SK-N-SH treated with all-trans-retinoic acid at 6 μM for 48 hours (cell line): ENCODE measurements at regions not wholly inside any gene's neighbourhood (a gene's known extent, or its start where the extent isn't known, plus 50 kb on each side); places are given as distances from the start of the nearest gene placed in this dataset.

Experiments
- ARNTL ChIP-seq: fragments of 450-650 bp; formaldehyde crosslinking; IDR thresholded peaks from 2 replicates; pipeline ENCODE4 v1.5.0; 2020; ENCODE audit warnings: low read depth, mild to moderate bottlenecking, moderate library complexity, borderline replicate concordance
- BACH2 ChIP-seq: fragments of 250-450 bp; sonication (Bioruptor Pico); IDR thresholded peaks from 2 replicates; pipeline ENCODE4 v1.9.0; 2021; ENCODE audit warnings: mild to moderate bottlenecking, borderline replicate concordance
- ESRRG ChIP-seq: fragments of 250-450 bp; sonication (Bioruptor Pico); IDR thresholded peaks from 2 replicates; pipeline ENCODE4 v1.6.1; 2021; ENCODE audit warnings: mild to moderate bottlenecking
- ISL1 ChIP-seq: fragments of 250-450 bp; sonication (Bioruptor Pico); IDR thresholded peaks from 2 replicates; pipeline ENCODE4 v2.1.2; 2022; ENCODE audit warnings: mild to moderate bottlenecking, moderate library complexity
- PPARA ChIP-seq: fragments of 250-450 bp; sonication (Bioruptor Pico); IDR thresholded peaks from 2 replicates; pipeline ENCODE4 v1.5.0; 2020; ENCODE audit warnings: mild to moderate bottlenecking, borderline replicate concordance
- TOX ChIP-seq: fragments of 250-450 bp; sonication (Bioruptor Pico); IDR thresholded peaks from 2 replicates; pipeline ENCODE4 v1.8.0; 2021; ENCODE audit warnings: mild to moderate bottlenecking, moderate library complexity, borderline replicate concordance
- ZNF565 ChIP-seq: fragments of 450-650 bp; formaldehyde crosslinking; conservative IDR thresholded peaks from 2 replicates; pipeline ENCODE4 v1.5.0; 2020; ENCODE audit warnings: low read depth, mild to moderate bottlenecking, moderate library complexity
- ZNF70 ChIP-seq: fragments of 450-650 bp; formaldehyde crosslinking; IDR thresholded peaks from 2 replicates; pipeline ENCODE4 v1.5.0; 2020; ENCODE audit warnings: mild to moderate bottlenecking, moderate library complexity
- TF ChIP-seq, protein P1 (sequence below): fragments of 250-450 bp; sonication (Bioruptor Pico); IDR thresholded peaks from 2 replicates; pipeline ENCODE4 v1.8.0; 2020; ENCODE audit warnings: mild to moderate bottlenecking, moderate library complexity, borderline replicate concordance

DNA sequence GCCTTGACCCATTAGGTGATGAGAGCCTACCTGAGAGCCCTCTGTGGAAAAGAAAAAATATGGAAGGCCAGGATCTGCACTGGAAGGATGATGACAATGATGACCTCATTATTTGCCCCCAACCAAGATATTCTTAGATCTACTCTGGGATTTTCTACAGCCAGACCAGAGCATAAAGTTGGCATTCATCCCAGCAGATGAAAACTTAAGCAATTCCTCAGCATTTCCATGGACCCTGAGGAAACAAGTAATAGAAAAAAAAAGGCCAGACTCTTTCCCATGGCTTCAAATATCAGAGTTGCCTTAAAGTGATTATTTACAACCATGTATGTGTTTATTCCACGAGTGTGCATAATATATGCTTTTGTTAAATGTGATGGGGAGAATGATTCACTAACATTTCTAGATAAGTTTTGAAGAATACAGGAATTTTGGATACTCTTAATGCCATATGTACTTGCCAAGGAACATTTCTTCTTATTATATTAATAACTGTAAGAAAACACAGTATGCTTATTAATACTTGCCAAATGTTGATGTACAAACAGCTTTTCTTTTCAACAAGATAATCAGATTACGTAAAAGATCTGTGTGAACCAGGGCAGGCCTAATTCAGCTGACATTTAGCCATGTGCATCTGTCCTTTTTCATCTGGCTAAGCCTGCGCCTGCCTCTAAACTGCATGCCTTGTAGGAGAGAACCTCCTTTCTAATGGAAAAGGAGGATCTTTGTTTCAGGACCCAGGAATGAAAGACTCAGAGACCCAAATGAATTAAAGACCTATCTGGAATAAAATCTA lies 94.8 kb downstream of the ARRDC3 start:
- TF ChIP-seq PPARA (CRISPR knock-in tag) = no peak
- TF ChIP-seq BACH2 (CRISPR knock-in tag) = no peak
- no peak for TF ChIP-seq ZNF565 (CRISPR knock-in tag)
- TF ChIP-seq ZNF70 (CRISPR knock-in tag) = peak; percentile 87
- no peak for TF ChIP-seq ESRRG (CRISPR knock-in tag)
- TF ChIP-seq TOX (CRISPR knock-in tag) = no peak
- TF ChIP-seq, protein P1, sequence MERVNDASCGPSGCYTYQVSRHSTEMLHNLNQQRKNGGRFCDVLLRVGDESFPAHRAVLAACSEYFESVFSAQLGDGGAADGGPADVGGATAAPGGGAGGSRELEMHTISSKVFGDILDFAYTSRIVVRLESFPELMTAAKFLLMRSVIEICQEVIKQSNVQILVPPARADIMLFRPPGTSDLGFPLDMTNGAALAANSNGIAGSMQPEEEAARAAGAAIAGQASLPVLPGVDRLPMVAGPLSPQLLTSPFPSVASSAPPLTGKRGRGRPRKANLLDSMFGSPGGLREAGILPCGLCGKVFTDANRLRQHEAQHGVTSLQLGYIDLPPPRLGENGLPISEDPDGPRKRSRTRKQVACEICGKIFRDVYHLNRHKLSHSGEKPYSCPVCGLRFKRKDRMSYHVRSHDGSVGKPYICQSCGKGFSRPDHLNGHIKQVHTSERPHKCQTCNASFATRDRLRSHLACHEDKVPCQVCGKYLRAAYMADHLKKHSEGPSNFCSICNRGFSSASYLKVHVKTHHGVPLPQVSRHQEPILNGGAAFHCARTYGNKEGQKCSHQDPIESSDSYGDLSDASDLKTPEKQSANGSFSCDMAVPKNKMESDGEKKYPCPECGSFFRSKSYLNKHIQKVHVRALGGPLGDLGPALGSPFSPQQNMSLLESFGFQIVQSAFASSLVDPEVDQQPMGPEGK = no peak
- 0 out of 2 replicates have a peak, but pooled peaks have one; percentile 19 for TF ChIP-seq ISL1 (CRISPR knock-in tag)
- TF ChIP-seq ARNTL = no peak
